ENCODE measurements at regions not wholly inside any gene's neighbourhood (a gene's known extent, or its start where the extent isn't known, plus 50 kb on each side); places are given as distances from the start of the nearest gene placed in this dataset.
A peak's percentile ranks its signal among the peaks of the same experiment; 100 is the strongest.
"Not testable (repeated sequence)": the region's sequence is repeated elsewhere in the genome, so short reads cannot be mapped to it uniquely, and the experiment has no call there.

DNA sequence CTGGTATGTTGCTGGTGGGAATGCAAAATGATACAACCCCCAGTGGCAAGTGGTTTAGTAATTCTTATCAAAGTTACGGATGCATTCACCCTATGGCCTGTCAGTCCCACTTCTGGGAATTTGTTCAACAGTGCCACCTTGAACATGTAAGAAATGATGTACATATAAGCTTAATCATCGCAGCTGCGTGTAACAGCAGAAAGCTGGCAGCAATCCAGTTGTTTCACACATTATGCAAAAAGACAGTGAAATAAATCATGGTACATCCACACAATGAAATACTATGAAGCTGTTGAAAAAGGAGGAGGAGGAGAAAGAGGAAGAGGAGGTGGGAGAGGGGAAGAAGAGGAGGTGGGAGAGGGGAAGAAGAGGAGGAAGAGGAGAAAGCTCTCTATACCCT lies 76.2 kb upstream of the MYL10 start:
- in situ Hi-C loops (cut with HindIII; ENCODE audit: low sequenced_read_pairs), result no loop called here
- DNase-seq (ENCODE audit: low spot score), result no peak

DNA sequence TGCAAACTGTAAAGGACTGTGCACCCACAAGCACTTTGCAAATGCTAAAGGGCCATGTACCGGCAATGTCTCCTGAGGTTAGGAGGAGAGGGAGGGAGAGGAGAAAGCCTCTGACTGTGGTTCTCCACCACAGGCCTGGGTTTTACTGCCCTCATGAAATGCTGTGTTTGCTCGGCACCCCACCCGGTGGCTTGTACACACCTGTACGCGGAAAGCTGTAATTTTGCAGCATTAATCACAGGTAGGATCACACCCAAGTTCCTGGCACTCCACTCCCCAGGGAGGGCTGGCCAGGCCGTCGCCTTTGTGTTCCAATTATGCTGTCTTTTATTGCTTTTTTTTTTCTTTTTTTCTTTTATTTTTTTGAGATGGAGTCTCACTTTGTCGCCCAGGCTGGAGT lies 78.5 kb upstream of the MYL10 start:
- DNase-seq (ENCODE audit: low spot score), result no peak
- in situ Hi-C loops (cut with HindIII; ENCODE audit: low sequenced_read_pairs), result no loop called here

DNA sequence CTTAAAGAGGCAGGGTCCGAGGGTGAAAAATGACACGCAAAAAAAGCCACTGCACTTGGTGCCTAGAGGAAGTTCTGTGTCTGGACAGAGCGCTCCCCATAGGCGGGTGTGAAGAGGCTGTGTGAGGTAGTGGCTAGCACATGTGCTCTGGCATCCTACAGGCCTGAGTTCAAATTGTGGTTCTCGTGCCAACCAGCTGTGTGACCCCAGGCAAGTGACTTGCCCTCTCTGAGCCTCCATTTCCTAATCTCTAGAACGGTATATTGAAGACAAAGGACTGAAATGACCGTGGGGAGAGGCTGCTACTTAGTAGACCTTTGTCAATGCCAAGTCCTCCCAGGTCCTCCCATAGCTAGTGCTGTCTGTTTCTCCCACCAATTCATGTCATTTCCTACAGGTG lies 79.1 kb upstream of the MYL10 start:
- in situ Hi-C loops (cut with HindIII; ENCODE audit: low sequenced_read_pairs), result no loop called here
- no peak for DNase-seq (ENCODE audit: low spot score)

DNA sequence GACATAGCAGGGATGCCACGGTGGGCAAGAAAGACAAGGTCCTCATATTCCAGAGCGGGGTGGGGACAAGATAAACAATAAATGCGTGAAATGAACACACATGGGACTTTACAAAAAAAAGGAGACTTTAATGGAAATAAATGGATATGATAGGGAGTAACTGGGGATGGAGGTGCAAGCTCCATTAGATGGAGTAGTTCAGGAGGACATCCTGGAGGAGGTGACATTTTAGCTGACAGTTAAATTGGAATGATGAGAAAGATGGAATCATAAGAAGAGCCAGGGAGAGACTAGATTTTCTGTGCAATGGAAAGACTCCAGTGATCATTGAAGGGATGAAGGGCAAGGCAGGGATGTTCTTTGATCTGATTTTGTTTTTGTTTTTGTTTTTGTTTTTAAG lies 83.6 kb upstream of the MYL10 start:
- in situ Hi-C loops (cut with HindIII; ENCODE audit: low sequenced_read_pairs), result no loop called here

DNA sequence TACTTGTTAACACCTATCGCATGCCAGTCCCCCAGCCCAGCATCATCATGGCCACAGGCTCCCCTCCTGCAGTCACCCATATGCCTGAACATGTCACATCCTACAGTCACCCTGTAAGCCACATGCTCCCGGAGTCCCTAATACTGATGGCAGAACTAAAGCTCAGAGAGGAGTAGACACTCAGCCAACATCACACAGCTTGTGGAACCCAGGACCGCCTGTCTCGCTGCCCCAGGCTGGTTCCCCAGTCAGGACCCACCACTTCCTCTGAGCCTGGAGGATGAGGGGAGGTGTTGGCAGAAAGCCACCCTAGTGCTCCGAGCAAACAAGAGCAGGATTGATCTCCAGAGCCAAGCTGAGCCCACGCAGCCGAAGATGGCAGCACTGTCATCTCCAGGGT lies 85.0 kb upstream of the MYL10 start:
- in situ Hi-C loops (cut with HindIII; ENCODE audit: low sequenced_read_pairs), result no loop called here
- no peak for DNase-seq (ENCODE audit: low spot score)

More for the DNA sequence above, 83.6 kb upstream of the MYL10 start:
- no peak for DNase-seq (ENCODE audit: low spot score)

DNA sequence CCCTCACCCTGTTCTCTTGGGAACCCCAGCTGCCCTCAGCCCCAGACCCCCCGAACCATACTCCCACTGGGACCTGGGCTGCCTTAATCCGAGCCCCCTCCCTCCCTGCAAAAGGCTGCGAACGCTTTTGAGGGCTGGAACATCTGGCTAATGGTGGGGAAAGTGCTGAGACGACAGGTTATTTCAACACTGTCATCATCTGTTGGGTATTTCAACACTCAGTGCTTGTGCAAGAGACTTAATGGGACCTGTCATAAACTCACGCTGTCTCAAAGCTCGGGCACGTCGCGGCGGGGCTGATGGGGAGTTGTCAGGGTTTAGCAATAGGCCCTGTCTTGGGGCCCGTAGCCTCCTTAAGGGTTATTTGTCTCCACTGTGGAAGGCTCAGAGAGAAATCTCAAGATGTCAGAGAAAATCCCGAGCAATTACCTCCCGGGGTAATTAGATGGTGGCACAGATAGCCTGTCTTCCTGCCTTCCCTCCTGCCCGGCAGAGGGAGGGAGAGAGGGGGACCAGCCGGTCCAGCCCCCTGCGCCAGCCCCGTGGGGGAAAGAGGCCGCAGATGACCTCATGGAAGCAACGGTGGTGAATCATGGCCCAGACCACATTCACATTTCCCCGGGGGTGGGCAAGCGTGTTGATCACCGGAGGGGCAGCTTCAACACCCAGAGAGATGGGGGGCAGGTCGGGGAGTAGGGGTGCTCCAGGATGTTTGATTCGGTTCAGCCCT lies 88.7 kb upstream of the MYL10 start:
- in situ Hi-C loops (cut with HindIII; ENCODE audit: low sequenced_read_pairs), result no loop called here
- DNase-seq (ENCODE audit: low spot score), result no peak

DNA sequence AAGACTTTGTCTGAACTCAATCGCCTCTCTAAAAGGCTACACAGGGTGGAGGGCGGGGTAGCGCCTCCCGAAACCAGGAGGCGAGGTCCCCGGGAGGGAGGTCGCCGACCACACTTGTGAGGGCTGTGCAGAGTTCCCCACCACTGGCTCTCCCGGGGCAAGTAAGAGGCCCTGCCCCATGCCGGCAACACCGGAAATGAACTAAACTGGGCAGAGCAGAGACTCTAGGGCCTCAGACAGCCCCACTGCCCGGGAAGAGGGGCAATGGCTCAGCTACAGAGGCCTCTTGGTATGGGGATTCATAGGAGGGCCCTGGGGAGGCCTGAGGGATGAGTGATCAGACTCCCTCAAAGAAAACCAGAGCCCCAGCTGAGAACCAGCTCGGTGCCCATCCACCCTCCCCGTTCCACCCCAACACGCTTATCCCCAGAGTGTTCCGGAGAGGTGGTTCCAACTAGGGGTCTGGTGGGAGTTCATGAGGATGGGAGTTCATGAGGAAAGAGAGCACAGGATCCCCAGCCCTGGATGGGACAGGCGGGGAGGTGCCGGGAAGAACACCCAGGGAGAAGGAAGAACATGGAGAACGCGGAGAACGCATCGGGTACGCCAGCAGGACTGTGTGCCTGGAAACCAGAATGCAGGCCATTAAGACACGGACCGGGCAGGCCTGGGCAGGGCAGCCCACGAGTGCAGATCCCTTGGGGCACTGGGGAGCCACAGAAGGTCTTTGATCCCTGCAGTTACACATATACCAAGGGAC lies 89.4 kb upstream of the MYL10 start:
- DNase-seq (ENCODE audit: low spot score), result no peak
- in situ Hi-C loops (cut with HindIII; ENCODE audit: low sequenced_read_pairs), result no loop called here

DNA sequence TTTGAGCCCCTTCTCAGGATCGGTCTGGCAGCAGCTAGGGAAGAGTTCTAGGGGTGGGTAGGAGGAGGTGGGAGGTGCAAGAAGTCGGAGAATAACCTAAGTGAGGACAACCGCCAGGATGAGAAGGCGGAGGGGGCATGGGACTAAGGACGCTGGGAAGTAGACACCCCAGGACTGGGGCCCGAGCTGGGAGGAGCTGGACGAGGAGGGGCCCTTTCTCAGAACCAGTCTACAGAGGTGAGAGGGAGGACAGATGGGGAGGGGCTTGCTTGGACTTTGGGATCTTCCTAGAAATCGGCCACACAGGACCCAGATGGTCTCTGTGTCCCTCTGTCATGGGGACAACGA lies 90.0 kb upstream of the MYL10 start:
- in situ Hi-C loops (cut with HindIII; ENCODE audit: low sequenced_read_pairs), result no loop called here
- DNase-seq (ENCODE audit: low spot score), result no peak

DNA sequence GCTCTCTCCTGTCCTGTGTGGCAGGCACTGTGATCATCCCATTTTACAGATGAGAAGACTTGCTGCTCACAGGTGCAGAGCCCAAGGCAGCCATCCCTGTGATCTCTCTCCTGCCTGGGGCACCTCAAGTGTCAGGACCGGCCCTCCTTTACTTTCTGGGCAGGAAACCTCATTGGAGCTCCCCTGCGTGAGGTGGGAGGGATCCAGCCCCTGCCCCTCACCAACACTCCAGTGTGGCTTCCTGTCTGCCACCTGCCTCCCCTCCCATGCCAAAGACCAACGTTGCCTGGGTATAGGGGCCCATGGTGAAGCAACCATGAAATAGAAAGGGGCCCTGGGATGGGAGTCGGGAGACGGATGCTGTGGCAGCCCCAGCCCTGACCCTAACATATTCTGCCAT lies 91.2 kb upstream of the MYL10 start:
- in situ Hi-C loops (cut with HindIII; ENCODE audit: low sequenced_read_pairs), result no loop called here
- no peak for DNase-seq (ENCODE audit: low spot score)

DNA sequence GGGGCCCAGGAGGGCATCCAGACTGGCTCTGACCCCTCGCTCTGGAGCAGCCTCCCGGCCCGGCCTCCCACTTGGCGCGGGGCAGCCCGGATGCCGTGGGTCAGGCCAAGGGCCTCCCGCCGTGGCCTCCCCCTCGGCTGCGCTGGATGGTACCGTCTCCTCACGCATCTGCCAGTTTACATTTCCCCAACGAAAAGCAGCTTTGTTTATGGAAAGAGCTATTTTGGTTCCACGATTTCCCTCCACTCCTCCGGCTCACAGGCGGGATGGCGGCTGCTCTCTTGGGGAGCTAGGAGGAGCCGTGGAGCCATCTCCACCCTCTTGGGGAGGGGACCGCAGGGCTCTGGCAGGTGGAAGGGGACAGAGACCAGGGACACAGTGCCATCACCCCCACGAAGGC lies 93.2 kb upstream of the MYL10 start:
- no peak for DNase-seq (ENCODE audit: low spot score)
- in situ Hi-C loops (cut with HindIII; ENCODE audit: low sequenced_read_pairs), result no loop called here

DNA sequence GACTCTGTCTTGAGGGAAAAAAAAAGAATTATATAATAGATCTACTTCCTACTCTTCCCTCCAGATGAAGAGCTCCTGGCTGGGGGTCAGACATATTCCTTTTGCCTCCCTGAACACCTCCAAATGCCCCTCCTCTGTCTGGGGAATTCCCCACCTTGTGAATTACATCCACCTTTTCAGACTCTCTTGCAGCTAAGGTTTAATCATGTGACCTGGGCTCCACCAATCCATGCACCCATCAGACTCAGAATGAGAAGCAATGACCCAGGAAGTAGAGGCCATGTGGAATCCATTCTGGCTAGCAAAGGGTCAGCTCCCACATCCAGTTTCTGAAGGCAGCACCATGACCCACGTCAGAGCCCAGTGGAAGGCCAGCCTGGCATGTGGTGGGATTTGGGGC lies 93.6 kb upstream of the CUX1 start:
- in situ Hi-C loops (cut with HindIII; ENCODE audit: low sequenced_read_pairs), result no loop called here
- DNase-seq (ENCODE audit: low spot score), result no peak

DNA sequence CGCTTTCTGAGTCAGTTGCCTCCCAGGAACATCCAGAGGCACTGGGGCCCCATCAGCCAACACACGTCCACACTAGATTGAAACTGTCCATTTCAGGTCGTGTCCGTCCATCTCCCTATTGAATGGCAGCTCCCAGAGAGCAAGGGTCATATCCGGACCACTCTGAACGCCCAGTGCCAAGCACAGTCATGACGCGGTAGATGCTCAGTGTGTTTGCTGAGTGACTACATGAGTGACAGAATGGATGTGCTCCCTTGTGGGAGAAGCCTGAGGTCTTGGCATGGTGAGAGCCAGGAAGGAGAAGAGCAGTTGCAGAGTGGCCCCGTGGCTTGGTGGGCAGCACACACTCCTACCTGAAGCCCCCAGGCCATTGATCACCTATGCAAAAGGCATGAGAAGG lies 92.5 kb upstream of the CUX1 start:
- in situ Hi-C loops (cut with HindIII; ENCODE audit: low sequenced_read_pairs), result no loop called here
- DNase-seq (ENCODE audit: low spot score), result no peak

DNA sequence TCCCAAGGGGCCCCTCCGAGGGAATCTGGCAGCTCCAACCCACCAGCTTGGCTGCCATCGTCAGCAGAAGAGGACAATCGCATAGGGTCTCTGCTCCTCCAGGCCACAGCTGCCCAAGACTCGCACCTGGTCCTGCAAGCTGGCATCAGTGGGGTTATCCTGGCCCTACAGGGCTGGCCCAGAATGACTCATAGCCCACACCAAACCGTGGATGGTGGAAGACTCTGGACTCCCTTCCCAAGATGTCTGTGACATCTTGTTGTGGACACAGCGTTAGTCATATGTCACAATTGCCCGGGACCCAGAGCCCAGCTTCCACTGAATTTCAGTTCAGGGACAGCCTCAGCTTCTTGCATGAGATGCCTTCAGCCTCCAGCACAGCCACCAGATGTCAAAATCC lies 91.5 kb upstream of the CUX1 start:
- DNase-seq (ENCODE audit: low spot score), result no peak
- in situ Hi-C loops (cut with HindIII; ENCODE audit: low sequenced_read_pairs), result no loop called here

DNA sequence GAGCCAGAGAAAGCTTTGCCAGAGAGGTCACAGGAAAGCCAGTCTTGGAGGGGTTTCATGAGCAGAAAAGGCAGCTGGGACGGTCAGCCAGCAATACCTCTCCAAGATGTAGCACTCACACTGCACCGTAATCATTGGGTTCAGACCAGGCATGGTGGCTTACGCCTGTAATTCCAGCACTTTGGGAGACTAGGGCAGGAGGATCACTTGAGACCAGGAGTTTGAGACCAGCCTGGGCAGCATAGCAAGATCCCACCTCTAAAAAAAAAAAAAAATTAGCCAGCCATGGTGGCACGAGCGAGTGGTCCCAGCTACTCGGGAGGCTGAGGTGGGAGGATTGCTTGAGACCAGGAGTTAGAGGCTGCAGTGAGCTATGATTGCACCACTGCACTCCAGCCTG lies 90.2 kb upstream of the CUX1 start:
- in situ Hi-C loops (cut with HindIII; ENCODE audit: low sequenced_read_pairs), result no loop called here
- DNase-seq (ENCODE audit: low spot score), result no peak

DNA sequence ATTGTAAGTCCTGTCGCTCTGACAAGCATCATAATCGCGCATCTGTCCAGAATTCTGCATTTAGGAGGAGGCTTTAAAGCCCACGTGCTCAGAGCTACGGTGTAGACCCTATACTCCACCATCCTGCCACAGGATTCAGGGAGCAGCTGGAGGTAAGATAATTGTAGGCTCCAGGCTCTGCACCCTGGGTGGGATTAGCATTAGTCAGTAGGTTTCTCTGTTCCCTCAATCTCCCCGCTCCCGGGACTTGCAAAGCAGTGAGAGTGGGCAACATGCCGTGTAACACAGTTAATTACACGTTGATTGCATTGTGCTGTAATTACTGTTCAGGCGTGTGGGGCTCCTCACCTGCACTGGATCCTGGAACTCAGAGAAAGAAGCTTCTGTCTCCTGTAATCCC lies 89.3 kb upstream of the CUX1 start:
- in situ Hi-C loops (cut with HindIII; ENCODE audit: low sequenced_read_pairs), result no loop called here
- DNase-seq (ENCODE audit: low spot score), result no peak

DNA sequence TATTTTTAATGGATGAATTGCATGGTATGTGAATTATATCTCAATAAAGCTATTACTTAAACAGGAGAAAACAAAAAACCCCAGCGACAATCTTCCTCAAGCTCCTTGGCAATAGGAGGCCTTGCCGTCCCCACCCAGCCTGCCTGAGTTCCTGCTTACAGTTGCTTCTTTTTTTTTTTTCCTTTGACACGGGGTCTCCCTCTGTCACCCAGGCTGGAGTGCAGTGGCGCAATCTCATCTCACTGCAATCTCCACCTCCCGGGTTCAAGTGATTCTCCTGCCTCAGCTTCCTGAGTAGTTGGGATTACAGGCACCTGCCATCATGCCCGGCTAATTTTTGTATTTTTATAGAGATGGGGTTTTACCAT lies 88.6 kb upstream of the CUX1 start:
- in situ Hi-C loops (cut with HindIII; ENCODE audit: low sequenced_read_pairs); DNase-seq (ENCODE audit: low spot score): not testable (repeated sequence)

DNA sequence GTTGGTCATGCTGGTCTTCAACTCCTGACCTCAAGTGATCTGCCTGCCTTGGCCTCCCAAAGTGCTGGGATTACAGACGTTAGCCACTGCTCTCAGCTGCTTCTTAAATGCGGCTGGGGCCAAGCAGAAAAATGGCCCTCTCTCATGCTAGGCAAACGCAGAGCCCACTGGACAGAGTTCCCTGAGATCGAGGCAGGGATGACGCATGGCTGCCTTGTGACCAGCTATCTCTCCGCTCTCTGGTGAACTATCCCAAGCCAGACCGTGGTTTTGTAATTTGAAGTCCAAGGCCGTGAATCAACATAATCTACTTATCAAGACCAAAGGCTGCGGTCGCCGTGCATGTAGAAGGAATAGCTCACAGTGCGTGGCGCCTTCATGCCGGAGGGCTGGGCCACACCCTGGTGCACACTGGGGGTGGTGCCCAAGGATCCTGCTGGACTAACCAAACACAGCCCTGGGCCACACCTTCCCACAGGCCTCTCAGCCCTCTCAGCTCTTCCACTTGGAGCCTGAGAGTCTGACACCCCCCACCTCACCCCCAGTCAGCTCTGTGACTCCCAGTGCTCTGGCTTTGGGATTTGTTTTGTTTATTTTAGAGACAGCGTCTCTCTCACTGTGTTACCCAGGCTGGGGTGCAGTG lies 88.1 kb upstream of the CUX1 start:
- in situ Hi-C loops (cut with HindIII; ENCODE audit: low sequenced_read_pairs), result no loop called here
- no peak for DNase-seq (ENCODE audit: low spot score)

DNA sequence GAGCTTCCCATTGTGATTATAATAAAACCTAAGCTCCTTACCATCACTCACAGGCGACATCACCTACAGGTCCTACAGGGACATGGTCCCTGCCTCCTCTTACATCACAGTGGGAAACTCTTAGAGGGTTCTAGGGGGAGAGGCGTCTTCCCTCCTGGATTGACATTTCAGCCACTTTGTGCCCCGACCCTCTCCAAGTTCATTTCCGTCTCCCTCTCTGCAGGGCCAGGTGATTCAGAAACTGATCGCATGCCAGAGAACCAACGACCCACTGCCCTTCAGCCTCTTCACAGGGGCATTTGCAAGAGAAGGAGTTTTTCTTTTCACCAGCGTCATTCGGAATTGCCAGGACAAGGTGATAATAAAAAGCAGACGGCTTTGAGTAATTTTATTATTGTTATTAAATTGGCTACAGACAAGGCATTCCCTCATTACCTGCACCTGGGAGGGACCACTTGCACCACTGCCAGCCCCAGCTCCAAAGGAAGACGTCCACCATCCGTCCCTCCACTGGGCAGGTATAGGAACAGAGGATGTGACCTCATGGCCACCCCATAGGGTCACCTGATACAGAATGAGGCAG lies 85.8 kb upstream of the CUX1 start:
- in situ Hi-C loops (cut with HindIII; ENCODE audit: low sequenced_read_pairs), result no loop called here

DNA sequence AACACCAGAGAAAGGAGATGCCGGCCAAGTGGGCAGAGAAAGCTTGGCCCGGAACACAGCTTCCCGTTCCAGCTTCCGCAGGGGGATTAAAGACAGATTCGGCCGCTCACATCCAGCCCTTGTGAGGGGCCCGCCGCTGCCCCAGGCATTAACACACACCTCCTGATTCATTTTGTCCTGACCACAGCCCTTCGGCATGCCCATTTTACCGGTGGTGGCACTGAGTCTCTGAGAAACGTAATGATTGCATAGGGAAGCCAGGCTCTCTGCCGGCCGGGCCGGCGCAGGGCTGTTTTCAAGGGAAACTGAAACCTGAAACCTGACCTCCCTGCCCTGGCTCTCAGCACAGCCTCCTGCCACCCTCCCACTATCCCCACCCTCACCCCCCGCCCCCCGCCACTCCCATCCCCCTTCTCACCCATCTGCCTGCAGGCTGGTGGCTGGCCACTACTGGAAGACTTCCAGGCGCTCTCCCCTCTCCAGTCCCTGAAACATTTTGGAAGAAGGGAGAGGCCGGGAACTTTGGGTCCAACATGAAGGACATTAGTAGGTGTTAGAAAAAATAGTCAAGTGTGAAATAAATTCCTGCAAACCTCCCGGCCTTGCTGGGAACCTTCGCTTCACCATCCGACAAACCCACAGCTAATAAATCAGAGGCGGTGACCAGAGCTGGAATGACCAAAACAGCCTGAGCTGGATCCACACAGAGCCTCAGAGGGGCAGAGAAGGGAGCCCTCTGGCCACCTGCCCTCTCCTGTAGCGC lies 83.5 kb upstream of the CUX1 start:
- DNase-seq (ENCODE audit: low spot score), result peak; percentile 23
- in situ Hi-C loops (cut with HindIII; ENCODE audit: low sequenced_read_pairs), result no loop called here

More for the DNA sequence above, 85.8 kb upstream of the CUX1 start:
- no peak for DNase-seq (ENCODE audit: low spot score)

DNA sequence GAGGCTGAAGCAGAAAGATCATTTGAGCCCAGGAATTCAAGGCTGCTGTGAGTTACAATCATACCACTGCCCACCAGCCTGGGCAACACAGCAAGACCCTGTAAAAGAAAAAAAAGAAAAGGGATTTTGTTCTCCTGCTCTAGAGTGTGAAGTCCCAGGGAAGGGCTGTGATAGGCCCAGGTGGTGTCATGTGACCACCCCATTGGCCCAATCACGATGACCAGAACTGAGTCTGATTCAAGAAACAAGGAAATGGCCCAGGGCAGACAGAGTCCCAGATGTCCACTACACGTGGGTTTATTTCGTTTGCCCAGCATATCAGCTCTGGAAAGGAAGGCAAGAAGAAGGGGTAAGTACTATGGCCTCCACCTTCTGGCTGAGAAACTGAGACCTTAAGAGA lies 81.3 kb upstream of the CUX1 start:
- no peak for DNase-seq (ENCODE audit: low spot score)
- in situ Hi-C loops (cut with HindIII; ENCODE audit: low sequenced_read_pairs), result no loop called here

Measured in G401 (cell line).